ENCODE measurements at regions not wholly inside any gene's neighbourhood (a gene's known extent, or its start where the extent isn't known, plus 50 kb on each side); places are given as distances from the start of the nearest gene placed in this dataset.
"Not testable (repeated sequence)": the region's sequence is repeated elsewhere in the genome, so short reads cannot be mapped to it uniquely, and the experiment has no call there.

GRCh38 chr11:13206086-13206640 lies 71.4 kb upstream of the BMAL1 start:
- Histone ChIP-seq H3K4me1 (ENCODE audit: insufficient read depth, low read length) (peaks cover 29% of the 10 kb centered on the region), H3K4me3 (ENCODE audit: low read length) (no peak overlapping the region), H3K9me3 (ENCODE audit: low read depth, low read length) (no peaks in the 10 kb centered on the region), H3K27me3 (ENCODE audit: insufficient read depth, low read length) (no peaks in the 10 kb centered on the region)

GRCh38 chr11:13207270-13207664 lies 70.3 kb upstream of the BMAL1 start:
- Histone ChIP-seq H3K27me3 (ENCODE audit: insufficient read depth, low read length) (no peaks in the 10 kb centered on the region), H3K9me3 (ENCODE audit: low read depth, low read length) (no peaks in the 10 kb centered on the region), H3K4me3 (ENCODE audit: low read length) (no peak overlapping the region), H3K4me1 (ENCODE audit: insufficient read depth, low read length) (peaks cover 29% of the 10 kb centered on the region)

DNA sequence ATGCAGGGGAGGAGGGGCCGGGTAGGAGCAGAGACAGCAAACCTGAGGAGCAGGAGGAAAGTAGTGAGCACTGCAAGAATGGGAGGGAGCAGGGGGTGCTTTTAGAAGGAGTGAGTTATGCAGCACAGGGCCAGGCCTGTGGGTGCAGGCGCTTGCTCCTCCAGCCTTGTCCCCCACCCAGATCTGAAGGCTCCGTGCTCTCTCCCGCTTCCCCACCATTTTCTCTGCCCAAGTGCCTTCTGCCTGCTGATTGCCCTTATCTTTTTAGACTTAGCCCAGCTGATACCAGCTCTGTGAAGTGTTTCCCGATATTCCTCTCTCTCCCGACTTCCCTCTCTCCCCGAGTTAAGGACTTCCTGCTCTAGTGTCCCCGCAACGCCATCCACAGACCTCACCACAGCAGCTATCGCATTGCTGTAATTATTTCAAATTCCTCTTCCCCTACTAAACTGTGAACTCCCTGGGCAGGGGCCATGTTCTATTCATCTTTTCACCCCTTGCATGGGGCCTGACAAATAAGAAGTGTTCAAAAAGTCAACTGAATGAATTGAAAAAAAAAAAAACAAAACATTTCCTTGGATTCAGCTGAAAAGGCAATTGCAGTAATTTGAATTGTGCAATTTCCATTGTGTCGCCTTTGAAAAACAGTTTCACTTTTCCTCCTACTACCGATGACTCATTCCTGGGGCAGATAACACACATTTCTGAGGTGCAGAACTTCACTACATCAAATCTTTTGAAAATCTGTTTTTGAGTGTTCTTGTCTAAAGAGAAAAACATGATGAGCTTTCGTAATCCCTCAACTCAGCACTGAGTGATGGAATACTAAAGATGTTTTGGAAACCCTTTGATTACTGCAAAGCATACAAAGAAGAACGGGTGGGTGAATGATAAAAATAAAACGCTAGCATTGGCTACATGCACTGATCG lies 69.7 kb upstream of the BMAL1 start:
- H3K4me1 ChIP-seq (ENCODE audit: insufficient read depth, low read length) = peaks cover 29% of the 10 kb centered on the region
- H3K4me3 ChIP-seq (ENCODE audit: low read length) = peak overlapping the region; percentile 37
- no peaks in the 10 kb centered on the region for H3K27me3 ChIP-seq (ENCODE audit: insufficient read depth, low read length)
- H3K9me3 ChIP-seq (ENCODE audit: low read depth, low read length) = no peaks in the 10 kb centered on the region

DNA sequence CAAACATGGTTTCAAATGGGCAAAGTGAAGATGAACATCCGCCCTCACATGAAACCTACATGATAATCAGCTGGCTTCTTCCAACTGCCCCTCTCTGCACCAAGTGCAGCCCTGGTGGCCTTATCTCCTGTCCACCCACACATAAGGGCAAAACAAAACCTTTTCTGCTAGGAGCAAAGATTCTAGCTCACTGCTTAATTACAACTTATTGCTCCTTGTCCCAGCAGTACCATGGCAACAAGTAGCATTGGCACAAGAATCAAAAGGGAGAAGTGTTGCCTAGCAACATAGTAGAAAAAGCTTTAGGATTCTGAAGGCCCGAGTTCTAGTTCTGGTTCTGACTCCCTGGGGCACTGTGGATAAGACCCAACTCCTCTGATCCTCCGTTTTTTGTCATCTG lies 68.7 kb upstream of the BMAL1 start:
- H3K4me3 ChIP-seq (ENCODE audit: low read length) = no peak overlapping the region
- no peaks in the 10 kb centered on the region for H3K9me3 ChIP-seq (ENCODE audit: low read depth, low read length)
- H3K4me1 ChIP-seq (ENCODE audit: insufficient read depth, low read length) = peaks cover 29% of the 10 kb centered on the region
- H3K27me3 ChIP-seq (ENCODE audit: insufficient read depth, low read length) = no peaks in the 10 kb centered on the region

- H3K4me1 ChIP-seq (ENCODE audit: insufficient read depth, low read length) = peaks cover 29% of the 10 kb centered on the region
- H3K4me3 ChIP-seq (ENCODE audit: low read length) = no peak overlapping the region
- no peaks in the 10 kb centered on the region for H3K27me3 ChIP-seq (ENCODE audit: insufficient read depth, low read length)
- no peaks in the 10 kb centered on the region for H3K9me3 ChIP-seq (ENCODE audit: low read depth, low read length)
Observed at GRCh38 chr11:13209379-13209778, 68.2 kb upstream of the BMAL1 start.

- Histone ChIP-seq H3K4me1 (ENCODE audit: insufficient read depth, low read length) (peaks cover 23% of the 10 kb centered on the region), H3K27me3 (ENCODE audit: insufficient read depth, low read length) (no peaks in the 10 kb centered on the region), H3K4me3 (ENCODE audit: low read length) (no peak overlapping the region), H3K9me3 (ENCODE audit: low read depth, low read length) (no peaks in the 10 kb centered on the region)
Observed at GRCh38 chr11:13210424-13210823, 67.2 kb upstream of the BMAL1 start.

DNA sequence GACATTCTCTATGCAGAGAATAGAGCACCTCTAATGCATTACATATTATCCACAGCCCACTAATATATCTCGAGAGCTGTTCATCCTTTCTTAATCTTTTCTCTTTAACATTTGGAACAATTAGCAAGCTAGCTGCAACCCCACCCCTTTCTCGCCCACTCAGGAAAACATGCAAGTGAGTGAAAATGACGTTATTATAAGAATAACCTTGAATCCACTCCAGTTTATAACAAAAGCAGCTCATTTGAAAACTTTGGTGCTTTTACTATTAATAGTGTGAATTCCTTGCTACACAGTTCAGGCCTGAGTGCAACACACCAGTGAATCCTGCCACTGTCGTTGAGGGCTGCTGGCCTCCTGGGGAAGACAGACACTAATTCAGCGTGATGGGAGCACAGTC lies 63.3 kb upstream of the BMAL1 start:
- Histone ChIP-seq H3K4me3 (ENCODE audit: low read length) (no peak overlapping the region), H3K27me3 (ENCODE audit: insufficient read depth, low read length) (no peaks in the 10 kb centered on the region), H3K9me3 (ENCODE audit: low read depth, low read length) (no peaks in the 10 kb centered on the region), H3K4me1 (ENCODE audit: insufficient read depth, low read length) (no peaks in the 10 kb centered on the region)

- Histone ChIP-seq H3K4me1 (ENCODE audit: insufficient read depth, low read length) (no peaks in the 10 kb centered on the region), H3K4me3 (ENCODE audit: low read length) (no peak overlapping the region), H3K9me3 (ENCODE audit: low read depth, low read length) (no peaks in the 10 kb centered on the region), H3K27me3 (ENCODE audit: insufficient read depth, low read length) (no peaks in the 10 kb centered on the region)
Observed at GRCh38 chr11:13215149-13215548, 62.4 kb upstream of the BMAL1 start.

DNA sequence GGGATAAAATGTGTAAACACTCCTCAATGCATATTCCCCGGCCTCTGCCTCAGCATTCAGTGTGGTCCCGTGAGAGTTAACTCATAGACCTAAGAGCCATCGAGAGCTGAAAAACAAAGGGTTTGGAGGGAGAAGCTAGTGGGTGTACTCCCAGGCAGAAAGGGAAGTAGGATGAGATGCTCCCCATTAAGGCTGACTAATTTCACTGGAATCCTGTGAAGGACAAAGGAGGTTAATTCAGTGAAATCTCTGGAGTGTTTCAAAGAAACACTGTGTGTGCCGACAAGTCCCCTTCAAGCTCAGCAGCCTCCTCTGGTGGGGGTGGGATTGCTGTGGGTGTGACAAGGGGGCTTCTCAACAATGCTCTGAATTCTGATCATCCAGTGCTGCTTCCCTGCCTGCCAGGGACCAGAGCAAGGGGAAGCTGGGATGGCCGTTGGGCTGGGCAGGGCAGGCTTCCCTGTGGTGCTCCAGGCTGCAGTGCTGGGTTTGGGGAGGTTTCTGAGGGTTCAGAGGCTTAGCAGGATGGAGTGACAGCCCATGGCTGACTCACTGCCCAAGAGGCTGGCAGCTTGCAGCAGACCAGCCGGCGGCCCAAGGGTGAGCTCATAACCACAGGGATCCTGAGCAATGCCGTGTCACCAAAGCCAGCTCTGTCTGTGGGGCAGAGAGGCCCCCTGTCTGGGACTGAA lies 61.4 kb upstream of the BMAL1 start:
- H3K27me3 ChIP-seq (ENCODE audit: insufficient read depth, low read length) = no peaks in the 10 kb centered on the region
- no peaks in the 10 kb centered on the region for H3K4me1 ChIP-seq (ENCODE audit: insufficient read depth, low read length)
- no peak overlapping the region for H3K4me3 ChIP-seq (ENCODE audit: low read length)
- H3K9me3 ChIP-seq (ENCODE audit: low read depth, low read length) = no peaks in the 10 kb centered on the region

DNA sequence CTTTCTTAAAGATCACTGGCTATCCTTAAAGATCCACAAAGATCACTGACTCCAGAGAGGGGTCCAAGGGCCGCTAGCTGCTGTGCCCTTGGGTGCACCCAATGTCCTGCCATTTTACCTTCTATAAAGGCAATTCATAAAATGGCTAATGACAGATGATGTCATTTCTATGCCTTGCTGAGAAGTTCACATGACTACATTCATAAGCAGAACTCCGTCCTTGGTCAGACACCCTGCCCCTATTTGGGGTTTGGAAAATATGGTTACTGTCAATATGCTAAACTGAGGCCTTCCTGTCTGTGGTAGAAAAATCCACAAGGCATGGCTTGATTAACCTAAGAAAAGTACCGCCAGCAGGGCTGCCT lies 60.9 kb upstream of the BMAL1 start:
- no peaks in the 10 kb centered on the region for H3K4me1 ChIP-seq (ENCODE audit: insufficient read depth, low read length)
- no peaks in the 10 kb centered on the region for H3K9me3 ChIP-seq (ENCODE audit: low read depth, low read length)
- H3K4me3 ChIP-seq (ENCODE audit: low read length) = no peak overlapping the region

GRCh38 chr11:13218685-13219084 lies 58.9 kb upstream of the BMAL1 start:
- H3K9me3 ChIP-seq (ENCODE audit: low read depth, low read length); H3K27me3 ChIP-seq (ENCODE audit: insufficient read depth, low read length); H3K4me1 ChIP-seq (ENCODE audit: insufficient read depth, low read length); H3K4me3 ChIP-seq (ENCODE audit: low read length): not testable (repeated sequence)

More for the DNA sequence above, 60.9 kb upstream of the BMAL1 start:
- no peaks in the 10 kb centered on the region for H3K27me3 ChIP-seq (ENCODE audit: insufficient read depth, low read length)

DNA sequence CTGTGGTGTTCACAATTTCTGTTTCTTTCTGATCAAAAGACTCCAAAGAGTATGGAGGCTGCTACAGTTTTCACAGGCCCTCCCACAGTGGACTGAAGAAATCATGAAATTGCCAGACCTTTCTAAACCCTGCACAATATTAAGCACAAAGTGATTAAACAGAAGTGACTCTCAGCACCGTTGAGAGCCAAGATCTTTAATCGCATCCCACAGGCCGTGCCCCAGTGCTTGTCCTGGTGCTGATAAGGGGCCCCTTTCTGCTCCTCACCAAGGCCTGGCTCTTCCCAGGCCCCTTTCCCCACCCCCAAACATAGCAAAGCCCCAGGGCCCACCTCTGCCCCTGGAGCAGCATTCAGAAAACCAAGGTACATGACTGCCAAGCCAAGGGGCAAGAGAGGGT lies 57.4 kb upstream of the BMAL1 start:
- no peaks in the 10 kb centered on the region for H3K9me3 ChIP-seq (ENCODE audit: low read depth, low read length)
- H3K27me3 ChIP-seq (ENCODE audit: insufficient read depth, low read length) = no peaks in the 10 kb centered on the region
- H3K4me3 ChIP-seq (ENCODE audit: low read length) = no peak overlapping the region
- H3K4me1 ChIP-seq (ENCODE audit: insufficient read depth, low read length) = no peaks in the 10 kb centered on the region

DNA sequence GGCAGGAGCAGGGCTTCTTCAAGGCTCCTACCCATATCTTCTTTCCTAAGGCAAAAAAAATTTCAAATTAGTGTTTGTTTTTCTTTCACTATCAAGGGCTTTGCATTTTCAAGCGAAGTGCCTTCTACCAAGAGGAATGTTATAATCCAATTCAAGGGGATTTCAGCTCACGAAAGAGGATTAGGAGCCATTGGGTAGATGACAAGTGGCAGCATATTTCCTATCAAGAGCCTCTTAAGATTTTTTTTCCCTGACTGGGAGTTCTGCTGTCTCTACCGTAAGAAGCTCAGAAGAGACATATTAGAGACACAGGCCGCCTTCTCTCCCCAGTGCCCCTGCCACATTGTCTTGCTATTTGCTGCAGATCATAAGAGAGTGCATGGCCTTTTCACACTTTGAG lies 55.9 kb upstream of the BMAL1 start:
- Histone ChIP-seq H3K4me1 (ENCODE audit: insufficient read depth, low read length) (no peaks in the 10 kb centered on the region), H3K27me3 (ENCODE audit: insufficient read depth, low read length) (no peaks in the 10 kb centered on the region), H3K9me3 (ENCODE audit: low read depth, low read length) (no peaks in the 10 kb centered on the region), H3K4me3 (ENCODE audit: low read length) (no peak overlapping the region)

- Histone ChIP-seq H3K4me1 (ENCODE audit: insufficient read depth, low read length) (no peaks in the 10 kb centered on the region), H3K4me3 (ENCODE audit: low read length) (no peak overlapping the region), H3K9me3 (ENCODE audit: low read depth, low read length) (no peaks in the 10 kb centered on the region), H3K27me3 (ENCODE audit: insufficient read depth, low read length) (no peaks in the 10 kb centered on the region)
Observed at GRCh38 chr11:13222285-13222684, 55.3 kb upstream of the BMAL1 start.

DNA sequence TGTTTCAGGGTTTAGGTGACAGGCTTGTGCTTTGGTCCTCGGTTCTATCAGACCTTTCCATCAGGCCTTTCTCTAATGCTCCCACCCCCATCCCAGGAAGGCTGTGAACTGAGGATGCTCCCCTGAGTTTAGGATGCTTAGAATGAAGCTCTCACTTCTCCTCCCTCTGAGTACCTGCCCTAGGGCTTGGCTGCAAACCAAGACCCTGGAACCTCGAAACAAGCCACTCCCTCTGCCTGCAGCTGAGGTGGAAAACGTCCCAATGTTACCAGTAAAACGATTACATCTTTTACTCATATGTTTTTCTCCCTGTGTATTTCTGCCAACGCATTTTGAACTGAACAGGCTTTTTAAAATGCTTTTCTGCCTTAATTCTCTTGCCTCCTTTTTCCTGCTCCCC lies 54.5 kb upstream of the BMAL1 start:
- Histone ChIP-seq H3K4me3 (ENCODE audit: low read length) (no peak overlapping the region), H3K9me3 (ENCODE audit: low read depth, low read length) (no peaks in the 10 kb centered on the region), H3K4me1 (ENCODE audit: insufficient read depth, low read length) (no peaks in the 10 kb centered on the region)

More for the DNA sequence above, 54.5 kb upstream of the BMAL1 start:
- no peaks in the 10 kb centered on the region for H3K27me3 ChIP-seq (ENCODE audit: insufficient read depth, low read length)
